ENCODE measurements at regions not wholly inside any gene's neighbourhood (a gene's known extent, or its start where the extent isn't known, plus 50 kb on each side); places are given as distances from the start of the nearest gene placed in this dataset.

- Histone ChIP-seq H3K27me3 (ENCODE audit: control insufficient read depth, insufficient read depth, low read length) (no peaks in the 10 kb centered on the region), H4K8ac (ENCODE audit: low read depth in 2 of 2, low read length in 2 of 2) (no peak overlapping the region), H3K9me1 (ENCODE audit: insufficient read depth, low read length) (no peaks in the 10 kb centered on the region), H2BK120ac (ENCODE audit: low read depth, low read length) (no peak overlapping the region), H3K9ac (ENCODE audit: low read depth, low read length) (no peak overlapping the region), H3K23ac (ENCODE audit: low read depth, low read length) (no peak overlapping the region), H2BK5ac (ENCODE audit: low read depth, low read length, poor library complexity, severe bottlenecking) (no peak overlapping the region), H3K9me3 (ENCODE audit: control insufficient read depth, insufficient read depth, low read length) (peaks cover 18% of the 10 kb centered on the region), H4K20me1 (ENCODE audit: insufficient read depth, low read length) (no peaks in the 10 kb centered on the region), H2BK15ac (ENCODE audit: low read depth, low read length) (no peak overlapping the region), H3K56ac (ENCODE audit: extremely low read depth, insufficient read depth, low read length) (no peak overlapping the region), H3K18ac (ENCODE audit: low read depth, low read length) (no peak overlapping the region), H2AFZ (replicated peaks; ENCODE audit: low read length, poor library complexity) (no peak overlapping the region), H3K27ac (ENCODE audit: insufficient read depth, low read length) (no peak overlapping the region), H3K4me3 (ENCODE audit: insufficient read depth, low read depth, low read length) (no peak overlapping the region), H2AK5ac (ENCODE audit: low read depth, low read length) (no peak overlapping the region), H2AK9ac (replicated peaks; ENCODE audit: low read depth, low read length, poor library complexity) (no peak overlapping the region), H3K36me3 (ENCODE audit: control insufficient read depth, insufficient read depth, low read length) (no peaks in the 10 kb centered on the region), H2BK20ac (ENCODE audit: low read depth, low read length) (no peak overlapping the region), H3K4me1 (ENCODE audit: control insufficient read depth, insufficient read depth, low read length) (no peaks in the 10 kb centered on the region), H3K79me1 (ENCODE audit: low read depth in 1 of 2, low read length in 2 of 2) (no peaks in the 10 kb centered on the region), H4K91ac (ENCODE audit: insufficient read depth, low read depth, low read length) (no peak overlapping the region), H4K5ac (ENCODE audit: low read depth, low read length) (no peak overlapping the region), H3K4ac (ENCODE audit: low read depth, low read length) (no peak overlapping the region), H3K14ac (replicated peaks; ENCODE audit: low read depth, low read length) (no peak overlapping the region), H3K4me2 (ENCODE audit: low read depth, low read length) (no peak overlapping the region)
- ATAC-seq (ENCODE audit: low read depth): no peak
- TF ChIP-seq NFE2L2 (IDR thresholded peaks at IDR 0.05; ENCODE audit: low read depth, low read length) (no peak), RAD21 (IDR thresholded peaks at IDR 0.05; ENCODE audit: low read length) (no peak), MXI1 (IDR thresholded peaks at IDR 0.05; ENCODE audit: borderline replicate concordance, low read depth, low read length) (no peak), BHLHE40 (IDR thresholded peaks at IDR 0.05; ENCODE audit: low read depth, low read length) (no peak), MAZ (IDR thresholded peaks at IDR 0.05; ENCODE audit: borderline replicate concordance, low read depth, low read length) (no peak)
- dilution Hi-C loops (cut with HindIII; ENCODE audit: low sequenced_read_pairs, unreplicated experiment) (no loop called here), intact Hi-C loops (cut with micrococcal nuclease) (no loop called here), in situ Hi-C loops (cut with MboI; ENCODE audit: low sequenced_read_pairs) (no loop called here)
- POLR2A ChIA-PET (ENCODE audit: unreplicated experiment): no interaction called here
- DNase-seq: no peak
- WGBS, 2 experiments (ENCODE audit: extremely low coverage in 2 of 2, insufficient read length in 1 of 2): no CpG with 5 or more reads among the region's 1 CpG
- BruUV-seq (replicated peaks): no TSS peak
- CTCF ChIA-PET: no interaction called here
Observed at GRCh38 chr3:182243625-182244024, 531.9 kb downstream of the SOX2 start.
